HFFc6 (cell line): ENCODE measurements at regions not wholly inside any gene's neighbourhood (a gene's known extent, or its start where the extent isn't known, plus 50 kb on each side); places are given as distances from the start of the nearest gene placed in this dataset.

Experiments
- DNase-seq: peaks from one replicate; pipeline ENCODE4 v3.0.0-alpha.2; 2018
- H3K27ac Mint-ChIP-seq: 2 replicates; pipeline ENCODE4 v1.8.0; 2020; ENCODE audit warnings: mild to moderate bottlenecking, mixed read lengths
- H3K27me3 Mint-ChIP-seq: 2 replicates; pipeline ENCODE4 v1.8.0; 2021; ENCODE audit warnings: mild to moderate bottlenecking, moderate library complexity, mixed read lengths; ENCODE audit not compliant: insufficient read depth
- H3K36me3 Mint-ChIP-seq: 2 replicates; pipeline ENCODE4 v1.8.0; 2021; ENCODE audit warnings: low read depth, mixed read lengths
- H3K4me1 Mint-ChIP-seq: 2 replicates; pipeline ENCODE4 v1.8.0; 2020; ENCODE audit warnings: low read depth, mixed read lengths
- H3K4me3 Mint-ChIP-seq: 2 replicates; pipeline ENCODE4 v1.8.0; 2020; ENCODE audit warnings: mild to moderate bottlenecking, moderate library complexity, mixed read lengths
- H3K9me3 Mint-ChIP-seq: 2 replicates; pipeline ENCODE4 v1.8.0; 2020; ENCODE audit warnings: mild to moderate bottlenecking, mixed read lengths
- CTCF ChIP-seq: fragments of 200-600 bp; sonication (generic); IDR thresholded peaks from 2 replicates; pipeline ENCODE4 v1.5.0; 2021; ENCODE audit warnings: antibody characterized with exemption, mild to moderate bottlenecking

DNA sequence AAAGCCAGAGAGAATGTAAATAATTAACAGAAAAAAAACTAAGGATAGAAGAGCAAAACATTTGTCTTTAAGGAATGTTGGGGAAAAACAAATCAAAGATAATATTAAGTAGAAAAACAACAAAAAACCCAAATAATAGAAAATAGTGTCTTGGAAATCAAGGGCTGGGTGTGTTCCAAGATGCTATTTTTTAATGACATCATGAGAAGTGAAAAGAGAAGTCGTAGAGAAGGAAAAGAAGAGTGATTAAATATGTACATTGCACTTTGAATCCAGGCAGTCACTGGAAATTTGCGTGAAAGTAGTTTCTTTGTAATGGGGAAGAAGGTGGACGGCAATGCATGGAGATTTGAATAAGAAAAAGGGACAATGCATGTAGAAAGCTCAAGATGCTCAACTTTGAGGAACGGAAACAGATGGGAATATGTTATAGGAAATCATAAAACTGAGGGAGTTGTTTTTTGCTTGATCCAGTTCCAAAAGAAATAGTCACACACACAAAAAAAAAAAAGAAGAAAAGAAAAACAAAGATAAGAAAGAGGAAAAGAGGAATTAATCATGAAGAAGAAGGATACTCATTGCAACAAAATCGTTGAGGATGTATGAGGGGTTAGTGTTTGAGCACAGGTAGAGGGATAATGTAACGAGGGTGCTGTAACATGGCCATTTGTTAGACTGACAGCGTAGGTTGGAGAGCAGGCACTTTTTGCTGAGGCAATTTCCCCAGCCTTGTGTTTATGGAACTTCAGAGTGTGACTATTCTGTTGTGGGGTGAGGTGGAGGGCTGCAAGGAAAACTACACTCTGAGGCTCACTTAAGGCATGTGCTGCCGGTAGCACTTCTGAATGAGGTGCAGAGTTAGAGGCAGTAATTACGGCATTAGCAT is 184.1 kb downstream of the CALCRL start:
- no peak for TF ChIP-seq CTCF
- Mint-ChIP-seq H3K9me3 (no peaks in the 10 kb centered on the region), H3K4me1 (no peaks in the 10 kb centered on the region), H3K27ac (no peak overlapping the region), H3K36me3 (no peaks in the 10 kb centered on the region), H3K27me3 (peaks cover 1% of the 10 kb centered on the region; the same call in 1 of the 2 replicates), H3K4me3 (no peak overlapping the region)
- DNase-seq = no peak

GRCh38 chr2:187261705-187262104 is 186.3 kb downstream of the CALCRL start:
- no peaks in the 10 kb centered on the region for H3K36me3 Mint-ChIP-seq
- DNase-seq = no peak
- no peak overlapping the region for H3K4me3 Mint-ChIP-seq
- no peaks in the 10 kb centered on the region for H3K9me3 Mint-ChIP-seq
- no peak for TF ChIP-seq CTCF
- H3K4me1 Mint-ChIP-seq = no peaks in the 10 kb centered on the region
- peaks cover 1% of the 10 kb centered on the region; the same call in 1 of the 2 replicates for H3K27me3 Mint-ChIP-seq
- H3K27ac Mint-ChIP-seq = no peak overlapping the region

DNA sequence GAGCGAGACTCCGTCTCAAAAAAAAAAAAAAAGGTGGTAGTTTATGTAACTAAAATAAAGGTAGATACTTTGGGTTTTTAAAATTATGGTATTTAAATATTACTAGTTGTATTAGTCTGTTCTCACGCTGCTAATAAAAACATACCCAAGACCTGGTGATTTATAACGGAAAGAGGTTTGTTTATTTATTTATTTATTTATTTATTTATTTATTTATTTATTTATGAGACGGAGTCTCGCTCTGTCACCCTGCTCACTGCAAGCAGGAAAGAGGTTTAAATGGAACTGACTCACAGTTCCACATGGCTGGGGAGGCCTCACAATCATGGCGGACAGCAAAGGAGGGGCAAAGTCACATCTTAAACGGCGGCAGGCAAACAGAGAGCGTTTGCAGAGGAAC is 196.0 kb downstream of the CALCRL start:
- DNase-seq = no peak
- H3K27me3 Mint-ChIP-seq = peaks cover 2% of the 10 kb centered on the region; the same call in 1 of the 2 replicates
- no peak overlapping the region for H3K4me3 Mint-ChIP-seq
- H3K4me1 Mint-ChIP-seq = no peaks in the 10 kb centered on the region
- H3K36me3 Mint-ChIP-seq = no peaks in the 10 kb centered on the region
- H3K27ac Mint-ChIP-seq = no peak overlapping the region
- no peaks in the 10 kb centered on the region for H3K9me3 Mint-ChIP-seq
- TF ChIP-seq CTCF = no peak

- Mint-ChIP-seq H3K4me1 (no peaks in the 10 kb centered on the region), H3K27ac (no peak overlapping the region), H3K36me3 (no peaks in the 10 kb centered on the region), H3K27me3 (no peaks in the 10 kb centered on the region), H3K4me3 (no peak overlapping the region), H3K9me3 (no peaks in the 10 kb centered on the region)
- no peak for TF ChIP-seq CTCF
- no peak for DNase-seq
Measured at GRCh38 chr2:187250137-187250536, 197.9 kb downstream of the CALCRL start.

- Mint-ChIP-seq H3K27ac (no peak overlapping the region), H3K4me3 (no peak overlapping the region), H3K9me3 (no peaks in the 10 kb centered on the region), H3K4me1 (no peaks in the 10 kb centered on the region), H3K27me3 (no peaks in the 10 kb centered on the region; the same call in 1 of the 2 replicates), H3K36me3 (no peaks in the 10 kb centered on the region)
- DNase-seq = no peak
- no peak for TF ChIP-seq CTCF
Measured at GRCh38 chr2:187233811-187234210, 214.2 kb downstream of the CALCRL start.
